Vagina (tissue), 2 donors: ENCODE measurements at regions not wholly inside any gene's neighbourhood (a gene's known extent, or its start where the extent isn't known, plus 50 kb on each side); places are given as distances from the start of the nearest gene placed in this dataset.

ENCODE experiments used
- CTCF ChIP-seq, 3 experiments: fragments of 450-650 bp in 2 of 3; fragments of 200-600 bp in 1 of 3; sonication (generic) in 1 of 3; IDR thresholded peaks; one replicate each; pipeline ENCODE4 v1.5.1; 2017 to 2019; ENCODE audit warnings: antibody characterized with exemption in 3 of 3, mild to moderate bottlenecking in 2 of 3, moderate library complexity in 2 of 3
- POLR2A ChIP-seq, 2 donors: fragments of 450-650 bp; IDR thresholded peaks; one replicate each; pipeline ENCODE4 v1.6.1; 2017; ENCODE audit warnings: antibody characterized with exemption in 2 of 2, mild to moderate bottlenecking in 2 of 2, moderate library complexity in 2 of 2
- POLR2AphosphoS5 ChIP-seq, 2 donors: sonication (generic); formaldehyde crosslinking; IDR thresholded peaks; one replicate each; pipeline ENCODE4 v1.9.0; 2017; ENCODE audit warnings: antibody characterized with exemption in 2 of 2, mild to moderate bottlenecking in 2 of 2, low read depth in 1 of 2; ENCODE audit not compliant: insufficient read depth in 1 of 2

- TF ChIP-seq CTCF (IDR thresholded peaks at IDR 0.05) (no peak), POLR2AphosphoS5 (IDR thresholded peaks at IDR 0.05; ENCODE audit: insufficient read depth in 1 of 2, low read depth in 1 of 2) (no peak), POLR2A (IDR thresholded peaks at IDR 0.05) (no peak)
Observed at GRCh38 chr1:30186586-30186985, 536.8 kb downstream of the MATN1 start.
